ENCODE measurements at regions not wholly inside any gene's neighbourhood (a gene's known extent, or its start where the extent isn't known, plus 50 kb on each side); places are given as distances from the start of the nearest gene placed in this dataset.

DNA sequence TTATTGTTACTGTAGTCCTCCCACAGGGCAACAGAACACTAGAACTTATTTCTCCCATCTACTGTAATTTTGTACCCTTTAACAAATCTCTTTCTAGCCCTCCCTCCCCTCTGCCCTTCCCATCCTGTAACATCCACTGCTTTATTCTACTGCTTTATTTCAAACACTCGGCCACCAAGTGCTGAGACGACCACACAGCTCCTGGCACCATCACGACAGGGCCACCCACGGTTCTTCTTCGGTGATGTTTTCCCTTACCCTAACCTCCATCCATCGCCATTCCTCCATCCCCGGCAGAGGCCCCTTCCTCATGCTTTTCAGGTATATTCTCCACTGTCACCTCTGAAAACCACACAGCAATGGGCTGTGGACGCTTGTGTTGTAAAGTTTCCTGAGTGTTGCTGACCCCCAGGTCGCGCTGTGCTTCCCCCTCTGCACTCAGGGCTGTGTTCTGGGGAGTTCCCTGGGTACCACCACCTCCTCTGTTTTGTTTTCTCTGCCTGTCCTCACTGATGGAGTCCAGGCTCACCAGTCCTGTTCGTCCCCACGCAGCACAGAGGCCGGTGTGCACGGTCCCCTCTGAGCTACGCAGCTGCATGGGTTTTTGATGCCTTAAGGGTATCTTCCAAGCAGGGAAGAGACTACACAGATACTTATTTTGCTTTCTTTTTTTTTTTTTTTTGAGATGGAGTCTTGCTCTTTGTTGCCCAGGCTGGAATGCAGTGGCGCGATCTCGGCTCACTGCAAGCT, 207.2 kb upstream of the TMEM132C start:
- TF ChIP-seq POLR2AphosphoS5 (IDR thresholded peaks at IDR 0.05) (no peak), POLR2A (IDR thresholded peaks at IDR 0.05) (no peak), CTCF (IDR thresholded peaks at IDR 0.05) (no peak)
- no peaks in the 10 kb centered on the region for H3K27me3 ChIP-seq (replicated peaks; ENCODE audit: insufficient read depth)
- H3K36me3 ChIP-seq, result no peaks in the 10 kb centered on the region
- no peak for DNase-seq (ENCODE audit: low spot score)
- no peaks in the 10 kb centered on the region for H3K9me3 ChIP-seq
- H3K27ac ChIP-seq, result no peak overlapping the region
- intact Hi-C loops (cut with DNase I), result no loop called here
- no peak overlapping the region for H3K4me3 ChIP-seq
- WGBS, result 88% methylated on average over 18 of the region's 18 CpGs
- H3K4me1 ChIP-seq (replicated peaks), result no peaks in the 10 kb centered on the region

DNA sequence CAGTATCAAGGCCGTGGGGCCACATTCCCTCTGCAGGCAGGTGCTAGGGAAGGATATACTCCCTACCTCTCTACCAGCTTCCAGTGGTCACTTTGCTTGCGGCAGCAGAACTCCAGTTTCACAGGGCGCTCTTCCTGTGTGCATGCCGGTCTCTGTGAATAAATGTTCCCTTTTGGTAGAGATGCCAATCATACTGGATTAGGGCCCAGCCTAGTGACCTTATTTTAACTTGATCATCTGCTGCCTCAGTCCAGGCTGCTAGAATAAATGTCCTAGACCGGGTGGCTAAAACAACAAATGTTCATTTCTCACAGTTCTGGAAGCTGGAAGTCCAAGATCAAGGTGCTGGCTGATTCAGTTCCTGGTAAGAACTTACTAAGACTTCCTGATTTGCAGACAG, 198.8 kb upstream of the TMEM132C start:
- TF ChIP-seq POLR2AphosphoS5 (IDR thresholded peaks at IDR 0.05), result no peak
- no peak for TF ChIP-seq POLR2A (IDR thresholded peaks at IDR 0.05)
- no peak for TF ChIP-seq CTCF (IDR thresholded peaks at IDR 0.05)
- H3K4me1 ChIP-seq (replicated peaks), result no peaks in the 10 kb centered on the region
- H3K27ac ChIP-seq, result no peak overlapping the region
- 86% methylated on average over 5 of the region's 5 CpGs for WGBS
- intact Hi-C loops (cut with DNase I), result no loop called here
- H3K9me3 ChIP-seq, result no peaks in the 10 kb centered on the region
- no peak overlapping the region for H3K4me3 ChIP-seq
- no peaks in the 10 kb centered on the region for H3K36me3 ChIP-seq
- H3K27me3 ChIP-seq (replicated peaks; ENCODE audit: insufficient read depth), result no peaks in the 10 kb centered on the region
- no peak for DNase-seq (ENCODE audit: low spot score)

GRCh38 chr12:128069359-128069997, 197.5 kb upstream of the TMEM132C start:
- DNase-seq (ENCODE audit: low spot score), result peak; percentile 16
- Histone ChIP-seq H3K4me3 (no peak overlapping the region), H3K4me1 (replicated peaks) (no peaks in the 10 kb centered on the region), H3K27me3 (replicated peaks; ENCODE audit: insufficient read depth) (no peaks in the 10 kb centered on the region), H3K36me3 (no peaks in the 10 kb centered on the region), H3K9me3 (no peaks in the 10 kb centered on the region), H3K27ac (no peak overlapping the region)
- intact Hi-C loops (cut with DNase I), result no loop called here
- no peak for TF ChIP-seq POLR2AphosphoS5 (IDR thresholded peaks at IDR 0.05)
- no peak for TF ChIP-seq POLR2A (IDR thresholded peaks at IDR 0.05)
- peak; percentile 9 to 58 (median 46) for TF ChIP-seq CTCF (IDR thresholded peaks at IDR 0.05)
- 27% methylated on average over 12 of the region's 12 CpGs for WGBS

GRCh38 chr12:128073937-128074336, 193.0 kb upstream of the TMEM132C start:
- H3K27me3 ChIP-seq (replicated peaks; ENCODE audit: insufficient read depth), result no peaks in the 10 kb centered on the region
- TF ChIP-seq CTCF (IDR thresholded peaks at IDR 0.05), result no peak
- TF ChIP-seq POLR2AphosphoS5 (IDR thresholded peaks at IDR 0.05), result no peak
- TF ChIP-seq POLR2A (IDR thresholded peaks at IDR 0.05), result no peak
- H3K9me3 ChIP-seq, result no peaks in the 10 kb centered on the region
- H3K4me1 ChIP-seq (replicated peaks), result no peaks in the 10 kb centered on the region
- no peak overlapping the region for H3K4me3 ChIP-seq
- no peaks in the 10 kb centered on the region for H3K36me3 ChIP-seq
- intact Hi-C loops (cut with DNase I), result no loop called here
- no peak for DNase-seq (ENCODE audit: low spot score)
- 87% methylated on average over 13 of the region's 13 CpGs for WGBS
- H3K27ac ChIP-seq, result no peak overlapping the region

GRCh38 chr12:128075332-128075731, 191.6 kb upstream of the TMEM132C start:
- WGBS, result 86% methylated on average over 9 of the region's 9 CpGs
- intact Hi-C loops (cut with DNase I), result no loop called here

More at GRCh38 chr12:128075332-128075731, 191.6 kb upstream of the TMEM132C start:
- H3K9me3 ChIP-seq, result no peaks in the 10 kb centered on the region
- H3K27ac ChIP-seq, result no peak overlapping the region
- no peaks in the 10 kb centered on the region for H3K36me3 ChIP-seq
- no peaks in the 10 kb centered on the region for H3K4me1 ChIP-seq (replicated peaks)
- DNase-seq (ENCODE audit: low spot score), result no peak
- no peaks in the 10 kb centered on the region for H3K27me3 ChIP-seq (replicated peaks; ENCODE audit: insufficient read depth)
- TF ChIP-seq POLR2AphosphoS5 (IDR thresholded peaks at IDR 0.05) (no peak), CTCF (IDR thresholded peaks at IDR 0.05) (no peak), POLR2A (IDR thresholded peaks at IDR 0.05) (no peak)
- no peak overlapping the region for H3K4me3 ChIP-seq

Measured in prostate gland (tissue), 2 donors.